ENCODE measurements at regions not wholly inside any gene's neighbourhood (a gene's known extent, or its start where the extent isn't known, plus 50 kb on each side); places are given as distances from the start of the nearest gene placed in this dataset.

DNA sequence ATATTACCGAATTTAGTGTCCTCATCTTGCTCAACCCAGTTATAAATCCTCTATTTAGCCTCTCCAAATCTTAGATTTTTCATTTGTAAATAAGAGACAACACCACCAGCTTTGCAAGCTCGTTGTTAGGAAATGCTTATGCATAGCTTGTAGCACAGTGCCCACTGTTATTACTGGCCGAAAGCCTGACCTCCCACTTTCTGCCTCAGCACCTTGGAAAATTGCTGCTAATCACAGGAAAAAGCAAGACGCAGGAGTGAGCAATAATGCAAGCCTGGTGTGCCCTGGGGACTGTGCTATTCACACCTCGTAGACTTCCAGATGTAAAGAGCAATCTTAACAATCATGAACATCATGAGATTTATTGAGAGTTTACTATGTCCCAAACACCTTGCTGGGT, 124.2 kb upstream of the ARL4C start:
- TF ChIP-seq, protein P1, sequence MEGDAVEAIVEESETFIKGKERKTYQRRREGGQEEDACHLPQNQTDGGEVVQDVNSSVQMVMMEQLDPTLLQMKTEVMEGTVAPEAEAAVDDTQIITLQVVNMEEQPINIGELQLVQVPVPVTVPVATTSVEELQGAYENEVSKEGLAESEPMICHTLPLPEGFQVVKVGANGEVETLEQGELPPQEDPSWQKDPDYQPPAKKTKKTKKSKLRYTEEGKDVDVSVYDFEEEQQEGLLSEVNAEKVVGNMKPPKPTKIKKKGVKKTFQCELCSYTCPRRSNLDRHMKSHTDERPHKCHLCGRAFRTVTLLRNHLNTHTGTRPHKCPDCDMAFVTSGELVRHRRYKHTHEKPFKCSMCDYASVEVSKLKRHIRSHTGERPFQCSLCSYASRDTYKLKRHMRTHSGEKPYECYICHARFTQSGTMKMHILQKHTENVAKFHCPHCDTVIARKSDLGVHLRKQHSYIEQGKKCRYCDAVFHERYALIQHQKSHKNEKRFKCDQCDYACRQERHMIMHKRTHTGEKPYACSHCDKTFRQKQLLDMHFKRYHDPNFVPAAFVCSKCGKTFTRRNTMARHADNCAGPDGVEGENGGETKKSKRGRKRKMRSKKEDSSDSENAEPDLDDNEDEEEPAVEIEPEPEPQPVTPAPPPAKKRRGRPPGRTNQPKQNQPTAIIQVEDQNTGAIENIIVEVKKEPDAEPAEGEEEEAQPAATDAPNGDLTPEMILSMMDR (IDR thresholded peaks at IDR 0.05; ENCODE audit: poor library complexity, severe bottlenecking) = no peak
- no peak for TF ChIP-seq POLR2AphosphoS5 (IDR thresholded peaks at IDR 0.05)
- TF ChIP-seq EZH2 (IDR thresholded peaks at IDR 0.05; ENCODE audit: borderline replicate concordance, insufficient read depth, low read length, poor library complexity, severe bottlenecking) = no peak
- no peak for TF ChIP-seq TAF1 (IDR thresholded peaks at IDR 0.05; ENCODE audit: low read depth)
- no peak for TF ChIP-seq EP300 (conservative IDR thresholded peaks at IDR 0.05; ENCODE audit: poor library complexity, severe bottlenecking)
- TF ChIP-seq RAD21 (conservative IDR thresholded peaks at IDR 0.05) = no peak
- no peak for TF ChIP-seq SMC3 (conservative IDR thresholded peaks at IDR 0.05; ENCODE audit: poor library complexity)
- TF ChIP-seq MXI1 (conservative IDR thresholded peaks at IDR 0.05; ENCODE audit: poor library complexity, severe bottlenecking) = no peak
- TF ChIP-seq, protein P2, sequence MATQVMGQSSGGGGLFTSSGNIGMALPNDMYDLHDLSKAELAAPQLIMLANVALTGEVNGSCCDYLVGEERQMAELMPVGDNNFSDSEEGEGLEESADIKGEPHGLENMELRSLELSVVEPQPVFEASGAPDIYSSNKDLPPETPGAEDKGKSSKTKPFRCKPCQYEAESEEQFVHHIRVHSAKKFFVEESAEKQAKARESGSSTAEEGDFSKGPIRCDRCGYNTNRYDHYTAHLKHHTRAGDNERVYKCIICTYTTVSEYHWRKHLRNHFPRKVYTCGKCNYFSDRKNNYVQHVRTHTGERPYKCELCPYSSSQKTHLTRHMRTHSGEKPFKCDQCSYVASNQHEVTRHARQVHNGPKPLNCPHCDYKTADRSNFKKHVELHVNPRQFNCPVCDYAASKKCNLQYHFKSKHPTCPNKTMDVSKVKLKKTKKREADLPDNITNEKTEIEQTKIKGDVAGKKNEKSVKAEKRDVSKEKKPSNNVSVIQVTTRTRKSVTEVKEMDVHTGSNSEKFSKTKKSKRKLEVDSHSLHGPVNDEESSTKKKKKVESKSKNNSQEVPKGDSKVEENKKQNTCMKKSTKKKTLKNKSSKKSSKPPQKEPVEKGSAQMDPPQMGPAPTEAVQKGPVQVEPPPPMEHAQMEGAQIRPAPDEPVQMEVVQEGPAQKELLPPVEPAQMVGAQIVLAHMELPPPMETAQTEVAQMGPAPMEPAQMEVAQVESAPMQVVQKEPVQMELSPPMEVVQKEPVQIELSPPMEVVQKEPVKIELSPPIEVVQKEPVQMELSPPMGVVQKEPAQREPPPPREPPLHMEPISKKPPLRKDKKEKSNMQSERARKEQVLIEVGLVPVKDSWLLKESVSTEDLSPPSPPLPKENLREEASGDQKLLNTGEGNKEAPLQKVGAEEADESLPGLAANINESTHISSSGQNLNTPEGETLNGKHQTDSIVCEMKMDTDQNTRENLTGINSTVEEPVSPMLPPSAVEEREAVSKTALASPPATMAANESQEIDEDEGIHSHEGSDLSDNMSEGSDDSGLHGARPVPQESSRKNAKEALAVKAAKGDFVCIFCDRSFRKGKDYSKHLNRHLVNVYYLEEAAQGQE (IDR thresholded peaks at IDR 0.05; ENCODE audit: borderline replicate concordance) = no peak
